Testis (tissue), 2 donors: ENCODE measurements at regions not wholly inside any gene's neighbourhood (a gene's known extent, or its start where the extent isn't known, plus 50 kb on each side); places are given as distances from the start of the nearest gene placed in this dataset.

Experiments used
- POLR2A ChIP-seq: fragments of 450-650 bp; IDR thresholded peaks from one replicate; pipeline ENCODE4 v1.6.1; 2017; ENCODE audit warnings: antibody characterized with exemption, mild to moderate bottlenecking, moderate library complexity
- TF ChIP-seq, protein P1 (sequence below), 3 experiments: fragments of 450-650 bp in 2 of 3; fragments of 200-600 bp in 1 of 3; sonication (generic) in 1 of 3; IDR thresholded peaks; one replicate each; pipeline ENCODE4 v1.5.1; 2016 to 2019; ENCODE audit warnings: antibody characterized with exemption in 3 of 3, mild to moderate bottlenecking in 2 of 3, moderate library complexity in 1 of 3

DNA sequence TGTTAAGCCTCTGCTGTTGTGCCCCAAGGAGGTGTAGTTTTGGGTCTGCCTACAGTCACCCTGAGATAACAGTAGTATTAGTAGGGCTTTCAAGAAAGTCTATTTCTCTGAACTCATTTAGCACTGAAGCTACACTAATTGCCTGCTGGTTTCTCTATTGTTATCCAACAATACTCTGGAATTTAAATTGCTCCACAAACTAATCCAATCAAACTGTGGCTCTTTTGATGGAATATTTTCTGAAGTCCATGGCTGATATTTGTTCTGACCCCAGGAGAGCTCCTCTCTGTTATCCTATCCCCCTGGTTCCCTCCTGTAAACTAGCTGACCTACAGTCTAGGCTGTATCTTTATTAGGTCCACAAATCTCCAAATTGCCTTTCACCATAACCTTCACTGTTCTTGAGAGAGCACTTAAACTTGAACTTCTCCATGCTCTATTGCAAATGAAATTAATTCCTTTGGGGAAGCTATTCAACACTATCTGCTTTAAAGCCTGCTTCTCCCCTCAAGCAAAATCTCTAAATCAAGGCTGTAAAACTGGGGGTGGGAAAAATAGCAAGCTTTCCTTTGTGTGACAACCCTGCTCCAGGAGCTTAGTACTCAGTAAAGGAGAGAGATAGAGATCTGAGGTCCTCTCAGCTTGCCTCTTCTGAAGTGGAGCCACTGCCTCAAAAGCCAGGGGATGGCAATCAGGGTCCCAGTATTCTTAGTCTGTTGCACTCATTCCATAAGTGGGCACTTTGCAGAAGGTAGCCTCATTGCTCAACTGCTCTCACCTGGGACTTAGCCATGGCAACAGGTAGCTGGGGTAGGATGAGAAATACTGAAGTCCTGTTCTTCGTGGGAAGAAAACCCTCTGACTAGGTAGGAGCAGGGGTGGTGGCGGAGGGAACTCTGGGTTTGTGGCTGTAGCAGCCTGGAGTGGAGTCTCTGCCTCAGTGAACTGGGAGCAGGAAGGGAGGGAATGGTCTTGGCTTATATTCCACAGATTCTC is 110.9 kb downstream of the MACIR start:
- TF ChIP-seq, protein P1, sequence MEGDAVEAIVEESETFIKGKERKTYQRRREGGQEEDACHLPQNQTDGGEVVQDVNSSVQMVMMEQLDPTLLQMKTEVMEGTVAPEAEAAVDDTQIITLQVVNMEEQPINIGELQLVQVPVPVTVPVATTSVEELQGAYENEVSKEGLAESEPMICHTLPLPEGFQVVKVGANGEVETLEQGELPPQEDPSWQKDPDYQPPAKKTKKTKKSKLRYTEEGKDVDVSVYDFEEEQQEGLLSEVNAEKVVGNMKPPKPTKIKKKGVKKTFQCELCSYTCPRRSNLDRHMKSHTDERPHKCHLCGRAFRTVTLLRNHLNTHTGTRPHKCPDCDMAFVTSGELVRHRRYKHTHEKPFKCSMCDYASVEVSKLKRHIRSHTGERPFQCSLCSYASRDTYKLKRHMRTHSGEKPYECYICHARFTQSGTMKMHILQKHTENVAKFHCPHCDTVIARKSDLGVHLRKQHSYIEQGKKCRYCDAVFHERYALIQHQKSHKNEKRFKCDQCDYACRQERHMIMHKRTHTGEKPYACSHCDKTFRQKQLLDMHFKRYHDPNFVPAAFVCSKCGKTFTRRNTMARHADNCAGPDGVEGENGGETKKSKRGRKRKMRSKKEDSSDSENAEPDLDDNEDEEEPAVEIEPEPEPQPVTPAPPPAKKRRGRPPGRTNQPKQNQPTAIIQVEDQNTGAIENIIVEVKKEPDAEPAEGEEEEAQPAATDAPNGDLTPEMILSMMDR (IDR thresholded peaks at IDR 0.05), result no peak
- TF ChIP-seq POLR2A, result no peak
